ENCODE measurements at regions not wholly inside any gene's neighbourhood (a gene's known extent, or its start where the extent isn't known, plus 50 kb on each side); places are given as distances from the start of the nearest gene placed in this dataset.

GRCh38 chr11:27281276-27281675 lies 81.7 kb downstream of the CCDC34 start:
- H3K79me2 ChIP-seq (ENCODE audit: control insufficient read depth, insufficient read depth, low read length): no peaks in the 10 kb centered on the region
- H3K27ac ChIP-seq (ENCODE audit: low read length in 2 of 2): no peak overlapping the region
- no peak for ATAC-seq (ENCODE audit: low read depth)
- intact Hi-C loops (cut with micrococcal nuclease): no loop called here
- POLR2A ChIA-PET: no interaction called here
- H3K4me2 ChIP-seq (replicated peaks; ENCODE audit: low read depth, low read length, poor library complexity, severe bottlenecking): no peak overlapping the region
- no peaks in the 10 kb centered on the region for H3K27me3 ChIP-seq (replicated peaks in 1 of 4; ENCODE audit: control extremely low read depth in 1 of 4, control insufficient read depth in 3 of 4, insufficient read depth in 4 of 4, low read length in 3 of 4)
- WGBS (ENCODE audit: insufficient coverage): no CpG with 5 or more reads among the region's 2 CpGs
- no peaks in the 10 kb centered on the region for H3K9me3 ChIP-seq (ENCODE audit: control extremely low read depth in 1 of 3, control insufficient read depth in 2 of 3, insufficient read depth in 1 of 3, low read length in 2 of 3)
- H4K20me1 ChIP-seq (ENCODE audit: control insufficient read depth, insufficient read depth, low read length, poor library complexity, severe bottlenecking): no peaks in the 10 kb centered on the region
- DNase-seq: no peak
- Mint-ChIP-seq H3K4me3 (no peak overlapping the region), H3K4me1 (no peaks in the 10 kb centered on the region), H3K27me3 (peaks cover 14% of the 10 kb centered on the region), H3K27ac (no peak overlapping the region), H3K9me3 (ENCODE audit: insufficient read depth) (no peaks in the 10 kb centered on the region)
- H3K4me1 ChIP-seq (ENCODE audit: control insufficient read depth in 2 of 2, insufficient read depth in 2 of 2, low read length in 2 of 2): no peaks in the 10 kb centered on the region
- H2AFZ ChIP-seq (ENCODE audit: insufficient read depth, low read depth, low read length, poor library complexity, severe bottlenecking): no peak overlapping the region
- CTCF ChIA-PET: no interaction called here
- H3K9ac ChIP-seq (ENCODE audit: low read length): no peak overlapping the region
- no peak overlapping the region for H3K4me3 ChIP-seq (ENCODE audit: control extremely low read depth in 1 of 5, extremely low read depth in 1 of 5, insufficient read depth in 1 of 5, low read depth in 2 of 5, low read length in 4 of 5)
- TF ChIP-seq CTCF (IDR thresholded peaks at IDR 0.05) (no peak), EZH2 (IDR thresholded peaks at IDR 0.05; ENCODE audit: borderline replicate concordance, insufficient read depth, low read depth, low read length, poor library complexity, severe bottlenecking) (no peak)
- no peaks in the 10 kb centered on the region for H3K36me3 ChIP-seq (replicated peaks in 1 of 2; ENCODE audit: control extremely low read depth in 1 of 2, control insufficient read depth in 1 of 2, extremely low read depth in 1 of 2, insufficient read depth in 2 of 2, low read length in 1 of 2)

DNA sequence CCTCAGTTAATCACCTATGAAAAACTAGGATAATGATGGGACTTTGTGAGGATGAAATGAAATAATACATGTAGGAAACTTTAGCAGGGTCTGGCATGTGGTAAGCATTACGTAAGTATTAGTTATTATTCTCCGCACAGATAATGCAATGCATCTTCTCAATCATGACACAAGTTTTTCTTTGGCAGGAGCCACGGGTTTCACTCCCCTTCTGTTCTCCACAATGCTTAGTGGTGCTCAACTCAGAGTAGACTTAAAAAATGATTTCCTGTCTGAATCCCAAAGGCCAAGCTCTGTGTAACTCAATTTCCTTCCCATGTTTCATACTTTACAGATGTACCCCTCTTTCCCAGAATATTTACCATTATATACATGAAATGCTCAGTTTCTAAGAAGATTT lies 82.9 kb downstream of the CCDC34 start:
- intact Hi-C loops (cut with micrococcal nuclease): no loop called here
- no peaks in the 10 kb centered on the region for H3K9me3 Mint-ChIP-seq (ENCODE audit: insufficient read depth)
- H3K27ac ChIP-seq (ENCODE audit: low read length in 2 of 2): no peak overlapping the region

More for the DNA sequence above, 82.9 kb downstream of the CCDC34 start:
- Histone ChIP-seq H3K4me2 (replicated peaks; ENCODE audit: low read depth, low read length, poor library complexity, severe bottlenecking) (no peak overlapping the region), H3K27me3 (replicated peaks in 1 of 4; ENCODE audit: control extremely low read depth in 1 of 4, control insufficient read depth in 3 of 4, insufficient read depth in 4 of 4, low read length in 3 of 4) (no peaks in the 10 kb centered on the region), H3K4me3 (ENCODE audit: control extremely low read depth in 1 of 5, extremely low read depth in 1 of 5, insufficient read depth in 1 of 5, low read depth in 2 of 5, low read length in 4 of 5) (no peak overlapping the region), H3K4me1 (ENCODE audit: control insufficient read depth in 2 of 2, insufficient read depth in 2 of 2, low read length in 2 of 2) (no peaks in the 10 kb centered on the region), H4K20me1 (ENCODE audit: control insufficient read depth, insufficient read depth, low read length, poor library complexity, severe bottlenecking) (no peaks in the 10 kb centered on the region), H2AFZ (ENCODE audit: insufficient read depth, low read depth, low read length, poor library complexity, severe bottlenecking) (no peak overlapping the region), H3K36me3 (replicated peaks in 1 of 2; ENCODE audit: control extremely low read depth in 1 of 2, control insufficient read depth in 1 of 2, extremely low read depth in 1 of 2, insufficient read depth in 2 of 2, low read length in 1 of 2) (no peaks in the 10 kb centered on the region), H3K79me2 (ENCODE audit: control insufficient read depth, insufficient read depth, low read length) (no peaks in the 10 kb centered on the region), H3K9ac (ENCODE audit: low read length) (no peak overlapping the region), H3K9me3 (ENCODE audit: control extremely low read depth in 1 of 3, control insufficient read depth in 2 of 3, insufficient read depth in 1 of 3, low read length in 2 of 3) (no peaks in the 10 kb centered on the region)
- H3K4me3 Mint-ChIP-seq: no peak overlapping the region
- ATAC-seq (ENCODE audit: low read depth) (no peak), DNase-seq (no peak)
- WGBS (ENCODE audit: insufficient coverage): 11% methylated on average over 1 of the region's 3 CpGs
- CTCF ChIA-PET: no interaction called here
- H3K27me3 Mint-ChIP-seq: peaks cover 14% of the 10 kb centered on the region
- H3K4me1 Mint-ChIP-seq: no peaks in the 10 kb centered on the region
- H3K27ac Mint-ChIP-seq: no peak overlapping the region
- no peak for TF ChIP-seq CTCF (IDR thresholded peaks at IDR 0.05)
- no peak for TF ChIP-seq EZH2 (IDR thresholded peaks at IDR 0.05; ENCODE audit: borderline replicate concordance, insufficient read depth, low read depth, low read length, poor library complexity, severe bottlenecking)
- POLR2A ChIA-PET: no interaction called here

All from B cell (primary cell).